ENCODE measurements at regions not wholly inside any gene's neighbourhood (a gene's known extent, or its start where the extent isn't known, plus 50 kb on each side); places are given as distances from the start of the nearest gene placed in this dataset.

- TF ChIP-seq, protein P1, sequence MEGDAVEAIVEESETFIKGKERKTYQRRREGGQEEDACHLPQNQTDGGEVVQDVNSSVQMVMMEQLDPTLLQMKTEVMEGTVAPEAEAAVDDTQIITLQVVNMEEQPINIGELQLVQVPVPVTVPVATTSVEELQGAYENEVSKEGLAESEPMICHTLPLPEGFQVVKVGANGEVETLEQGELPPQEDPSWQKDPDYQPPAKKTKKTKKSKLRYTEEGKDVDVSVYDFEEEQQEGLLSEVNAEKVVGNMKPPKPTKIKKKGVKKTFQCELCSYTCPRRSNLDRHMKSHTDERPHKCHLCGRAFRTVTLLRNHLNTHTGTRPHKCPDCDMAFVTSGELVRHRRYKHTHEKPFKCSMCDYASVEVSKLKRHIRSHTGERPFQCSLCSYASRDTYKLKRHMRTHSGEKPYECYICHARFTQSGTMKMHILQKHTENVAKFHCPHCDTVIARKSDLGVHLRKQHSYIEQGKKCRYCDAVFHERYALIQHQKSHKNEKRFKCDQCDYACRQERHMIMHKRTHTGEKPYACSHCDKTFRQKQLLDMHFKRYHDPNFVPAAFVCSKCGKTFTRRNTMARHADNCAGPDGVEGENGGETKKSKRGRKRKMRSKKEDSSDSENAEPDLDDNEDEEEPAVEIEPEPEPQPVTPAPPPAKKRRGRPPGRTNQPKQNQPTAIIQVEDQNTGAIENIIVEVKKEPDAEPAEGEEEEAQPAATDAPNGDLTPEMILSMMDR (conservative IDR thresholded peaks at IDR 0.05; ENCODE audit: low read length), result no peak
- H3K4me3 ChIP-seq (ENCODE audit: low read length), result no peak overlapping the region
- DNase-seq (ENCODE audit: low read depth), result no peak
These were observed 93.5 kb upstream of the FBXL7 start for GRCh38 chr5:15406478-15406877.

GRCh38 chr5:15393146-15393545 lies 106.8 kb upstream of the FBXL7 start:
- no peak overlapping the region for H3K4me3 ChIP-seq (ENCODE audit: low read length)
- peak; percentile 36 for DNase-seq (ENCODE audit: low read depth)
- TF ChIP-seq, protein P1 (conservative IDR thresholded peaks at IDR 0.05; ENCODE audit: low read length), result no peak

- H3K4me3 ChIP-seq (ENCODE audit: low read length), result peak overlapping the region; percentile 3; the same call in 1 of the 2 replicates
- TF ChIP-seq, protein P1 (conservative IDR thresholded peaks at IDR 0.05; ENCODE audit: low read length), result no peak
- DNase-seq (ENCODE audit: low read depth), result peak; percentile 48
These were observed 108.1 kb upstream of the FBXL7 start for GRCh38 chr5:15391704-15392397.

DNA sequence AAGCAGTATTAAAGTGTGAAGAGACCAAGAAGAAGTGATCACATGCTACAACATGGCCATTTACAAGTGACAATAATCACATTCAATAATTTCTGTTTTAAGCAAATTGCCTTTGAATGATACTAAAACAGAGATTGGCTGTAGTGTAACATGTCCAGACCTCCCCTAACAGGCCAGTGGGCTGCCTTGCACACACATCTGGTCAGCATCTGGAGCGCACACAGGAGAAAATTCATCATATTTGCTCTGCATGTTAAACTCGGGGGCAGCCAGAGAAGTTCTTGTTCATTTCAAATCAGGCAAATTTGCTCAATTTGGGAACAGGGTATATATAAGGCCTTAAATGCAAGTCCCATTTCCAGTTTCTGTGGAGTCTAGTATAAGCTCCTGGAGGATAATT lies 111.1 kb upstream of the FBXL7 start:
- peak; percentile 15 for DNase-seq (ENCODE audit: low read depth)
- TF ChIP-seq, protein P1 (conservative IDR thresholded peaks at IDR 0.05; ENCODE audit: low read length), result no peak

DNA sequence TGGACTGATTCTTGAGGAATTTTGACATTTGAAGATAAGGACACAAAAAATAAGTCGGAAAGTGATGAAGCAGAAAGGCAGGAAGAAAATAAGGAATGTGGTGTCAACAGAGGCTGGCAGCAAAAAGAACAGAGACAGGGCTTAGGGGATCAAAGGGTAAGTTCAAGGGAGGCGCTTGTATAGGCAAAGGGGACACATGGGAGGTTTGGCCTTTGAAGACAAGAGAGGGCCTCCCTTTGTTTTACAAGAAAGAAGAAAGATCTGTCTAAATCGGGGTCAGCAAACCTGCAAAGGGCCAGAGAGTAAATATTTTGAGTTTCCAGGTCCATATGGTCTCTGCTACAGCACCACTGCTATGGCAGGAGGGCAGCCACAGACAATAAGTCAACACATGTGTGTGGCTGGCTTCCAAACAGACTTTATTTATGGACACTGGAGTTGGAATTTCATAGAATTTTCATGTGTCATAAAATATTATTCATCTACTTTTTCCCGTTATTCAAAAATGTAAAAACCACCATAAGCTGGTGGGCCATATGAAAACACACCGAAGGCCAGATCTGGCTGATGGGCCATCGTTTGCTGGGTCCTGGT lies 112.0 kb upstream of the FBXL7 start:
- TF ChIP-seq, protein P1 (conservative IDR thresholded peaks at IDR 0.05; ENCODE audit: low read length), result no peak
- DNase-seq (ENCODE audit: low read depth), result peak; percentile 8
- no peak overlapping the region for H3K4me3 ChIP-seq (ENCODE audit: low read length)

More for the DNA sequence above, 111.1 kb upstream of the FBXL7 start:
- H3K4me3 ChIP-seq (ENCODE audit: low read length), result no peak overlapping the region

GRCh38 chr5:15386122-15386521 lies 113.9 kb upstream of the FBXL7 start:
- DNase-seq (ENCODE audit: low read depth), result no peak
- TF ChIP-seq, protein P1 (conservative IDR thresholded peaks at IDR 0.05; ENCODE audit: low read length), result no peak
- H3K4me3 ChIP-seq (ENCODE audit: low read length), result no peak overlapping the region

DNA sequence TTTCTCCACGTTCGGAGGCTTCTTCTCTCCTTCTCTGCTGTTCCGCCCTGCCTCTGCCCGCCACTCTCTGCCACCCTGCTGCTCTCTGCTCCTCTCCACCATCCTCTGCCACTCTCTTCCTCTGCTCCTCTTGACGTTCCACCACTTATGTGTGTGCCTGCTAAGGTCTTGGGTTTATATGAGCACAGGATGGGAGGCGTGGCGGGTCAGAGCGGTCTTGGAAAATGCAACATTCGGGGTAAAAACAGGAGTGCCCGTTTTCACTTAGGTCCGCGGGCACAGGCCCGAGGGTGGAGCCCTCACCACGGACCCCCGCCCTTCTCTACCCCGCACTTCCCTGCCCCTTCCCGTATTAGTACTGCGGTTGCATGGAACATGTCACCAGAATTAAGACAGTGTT lies 114.4 kb upstream of the FBXL7 start:
- no peak overlapping the region for H3K4me3 ChIP-seq (ENCODE audit: low read length)
- TF ChIP-seq, protein P1 (conservative IDR thresholded peaks at IDR 0.05; ENCODE audit: low read length), result no peak
- no peak for DNase-seq (ENCODE audit: low read depth)

Data from AG10803 (cell line).